Mesothelial cell of epicardium (in vitro differentiated cells): ENCODE measurements at regions not wholly inside any gene's neighbourhood (a gene's known extent, or its start where the extent isn't known, plus 50 kb on each side); places are given as distances from the start of the nearest gene placed in this dataset.

Experiments
- DNase-seq, 2 experiments: peaks; one replicate each; pipeline ENCODE4 v3.0.0; 2021; ENCODE audit warnings: low spot score in 2 of 2; ENCODE audit not compliant: unreplicated experiment in 2 of 2
- H3K27ac Mint-ChIP-seq: 2 replicates; pipeline ENCODE4 v1.8.0; 2021; ENCODE audit warnings: mixed read lengths
- H3K27me3 Mint-ChIP-seq: 2 replicates; pipeline ENCODE4 v1.8.0; 2021; ENCODE audit warnings: low read depth, mixed read lengths
- H3K36me3 Mint-ChIP-seq: 2 replicates; pipeline ENCODE4 v1.8.0; 2021; ENCODE audit warnings: mixed read lengths
- H3K4me1 Mint-ChIP-seq: 2 replicates; pipeline ENCODE4 v1.8.0; 2021; ENCODE audit warnings: mixed read lengths
- H3K4me3 Mint-ChIP-seq: 2 replicates; pipeline ENCODE4 v1.8.0; 2021; ENCODE audit warnings: mild to moderate bottlenecking, moderate library complexity, mixed read lengths
- H3K9me3 Mint-ChIP-seq: 2 replicates; pipeline ENCODE4 v1.8.0; 2021; ENCODE audit warnings: mixed read lengths
- TF ChIP-seq, protein P1 (sequence below): fragments of 200-600 bp; sonication (generic); IDR thresholded peaks from one replicate; pipeline ENCODE4 v1.5.0; 2021; ENCODE audit warnings: antibody characterized with exemption; ENCODE audit not compliant: unreplicated experiment

DNA sequence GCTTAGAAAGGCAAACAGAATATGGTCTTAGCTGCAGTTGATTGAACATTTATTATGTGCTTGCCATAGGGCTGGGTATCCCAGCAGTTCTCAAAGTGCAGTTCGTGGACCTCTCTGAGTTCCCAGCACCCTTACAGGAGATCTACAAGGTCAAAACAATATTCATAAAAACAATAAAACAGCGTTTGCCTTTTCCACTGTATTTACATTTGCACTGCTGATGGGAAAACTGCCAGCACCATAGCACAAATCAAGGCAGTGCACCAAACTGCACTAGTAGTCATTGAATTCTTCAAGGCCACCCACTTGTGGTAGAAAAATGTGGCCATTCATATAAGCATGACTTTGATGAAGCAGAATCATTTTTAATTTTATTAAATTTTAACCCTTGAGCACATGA is 128.1 kb downstream of the CCDC34 start:
- H3K4me1 Mint-ChIP-seq = peaks cover 25% of the 10 kb centered on the region
- no peak overlapping the region for H3K4me3 Mint-ChIP-seq
- H3K27ac Mint-ChIP-seq = no peak overlapping the region
- no peaks in the 10 kb centered on the region for H3K36me3 Mint-ChIP-seq
- H3K9me3 Mint-ChIP-seq = no peaks in the 10 kb centered on the region
- DNase-seq = no peak
- TF ChIP-seq, protein P1, sequence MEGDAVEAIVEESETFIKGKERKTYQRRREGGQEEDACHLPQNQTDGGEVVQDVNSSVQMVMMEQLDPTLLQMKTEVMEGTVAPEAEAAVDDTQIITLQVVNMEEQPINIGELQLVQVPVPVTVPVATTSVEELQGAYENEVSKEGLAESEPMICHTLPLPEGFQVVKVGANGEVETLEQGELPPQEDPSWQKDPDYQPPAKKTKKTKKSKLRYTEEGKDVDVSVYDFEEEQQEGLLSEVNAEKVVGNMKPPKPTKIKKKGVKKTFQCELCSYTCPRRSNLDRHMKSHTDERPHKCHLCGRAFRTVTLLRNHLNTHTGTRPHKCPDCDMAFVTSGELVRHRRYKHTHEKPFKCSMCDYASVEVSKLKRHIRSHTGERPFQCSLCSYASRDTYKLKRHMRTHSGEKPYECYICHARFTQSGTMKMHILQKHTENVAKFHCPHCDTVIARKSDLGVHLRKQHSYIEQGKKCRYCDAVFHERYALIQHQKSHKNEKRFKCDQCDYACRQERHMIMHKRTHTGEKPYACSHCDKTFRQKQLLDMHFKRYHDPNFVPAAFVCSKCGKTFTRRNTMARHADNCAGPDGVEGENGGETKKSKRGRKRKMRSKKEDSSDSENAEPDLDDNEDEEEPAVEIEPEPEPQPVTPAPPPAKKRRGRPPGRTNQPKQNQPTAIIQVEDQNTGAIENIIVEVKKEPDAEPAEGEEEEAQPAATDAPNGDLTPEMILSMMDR = no peak
- H3K27me3 Mint-ChIP-seq = no peaks in the 10 kb centered on the region

DNA sequence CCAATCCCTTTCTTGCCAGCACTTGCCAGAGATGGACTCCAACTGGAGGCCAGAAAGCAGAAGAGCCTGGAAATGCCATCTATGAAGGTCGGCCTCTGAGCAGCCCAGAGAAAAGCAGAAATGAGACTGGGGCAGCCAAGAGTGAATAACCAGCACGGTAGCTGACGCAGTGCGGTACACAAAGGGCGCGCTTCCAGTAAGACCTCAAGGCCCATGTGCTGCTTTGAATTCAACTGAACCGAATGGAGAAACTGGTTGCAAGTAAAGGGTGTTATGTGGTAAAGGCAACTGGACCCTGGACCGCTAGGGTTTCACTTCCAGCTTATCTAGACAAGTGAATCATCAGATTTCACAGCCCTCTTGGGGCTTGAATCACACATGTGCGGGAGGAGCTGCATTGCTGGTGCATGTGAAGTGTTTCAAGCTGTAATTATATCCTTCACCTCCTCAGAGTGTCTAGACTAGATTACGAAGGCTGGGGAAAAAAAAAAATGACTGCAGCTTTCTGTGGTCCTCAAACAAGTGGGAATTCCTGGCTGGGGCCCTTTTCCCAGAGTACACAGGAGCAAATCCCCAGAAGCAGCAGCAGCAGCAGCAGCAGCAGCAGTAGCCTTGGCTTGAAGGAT is 128.9 kb downstream of the CCDC34 start:
- H3K4me1 Mint-ChIP-seq = peaks cover 32% of the 10 kb centered on the region
- H3K9me3 Mint-ChIP-seq = no peaks in the 10 kb centered on the region
- H3K27ac Mint-ChIP-seq = no peak overlapping the region
- H3K36me3 Mint-ChIP-seq = no peaks in the 10 kb centered on the region
- H3K27me3 Mint-ChIP-seq = no peaks in the 10 kb centered on the region
- DNase-seq = no peak
- H3K4me3 Mint-ChIP-seq = no peak overlapping the region
- TF ChIP-seq, protein P1 = no peak

DNA sequence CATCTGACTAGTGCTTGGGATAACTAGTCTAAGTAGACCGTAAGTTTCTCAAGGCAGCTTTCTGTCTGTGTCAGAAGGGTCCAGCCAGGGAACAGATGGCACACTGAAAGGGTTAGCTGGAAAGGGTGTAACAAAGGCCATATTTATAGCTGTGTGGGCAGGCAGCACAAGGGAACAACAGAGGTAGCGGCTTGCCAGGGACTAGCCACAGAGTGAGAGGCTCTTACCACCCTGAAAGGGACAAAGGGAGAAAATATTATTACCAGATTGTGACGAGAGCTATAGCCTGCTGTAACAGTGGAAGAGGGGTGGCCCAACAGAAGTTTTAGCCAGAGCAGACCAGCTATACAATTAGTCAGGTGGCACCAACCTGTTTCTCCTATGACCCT is 129.4 kb downstream of the CCDC34 start:
- Mint-ChIP-seq H3K27me3 (no peaks in the 10 kb centered on the region), H3K4me1 (peaks cover 35% of the 10 kb centered on the region), H3K36me3 (no peaks in the 10 kb centered on the region), H3K9me3 (no peaks in the 10 kb centered on the region), H3K27ac (no peak overlapping the region), H3K4me3 (no peak overlapping the region)
- no peak for DNase-seq
- TF ChIP-seq, protein P1 = no peak

DNA sequence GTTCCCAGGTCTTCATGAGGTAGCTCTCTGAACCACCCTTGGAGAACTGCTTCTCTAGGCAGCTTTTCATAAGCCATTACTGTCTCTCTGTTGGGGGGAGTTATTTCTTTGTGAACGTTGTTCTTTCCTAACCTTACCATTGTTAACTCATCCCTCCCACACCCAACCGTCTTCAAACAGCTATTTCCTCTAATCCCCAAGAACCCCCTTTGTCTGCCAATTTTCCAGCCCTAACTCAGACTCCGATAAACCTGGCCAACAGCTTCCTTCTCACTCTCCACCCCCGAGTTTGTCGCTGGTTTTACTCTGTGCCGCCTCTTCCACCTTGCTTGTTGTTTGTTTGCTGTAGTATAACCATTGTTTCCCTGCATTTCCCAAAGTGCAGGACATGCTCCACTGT is 131.5 kb downstream of the CCDC34 start:
- Mint-ChIP-seq H3K4me1 (peaks cover 45% of the 10 kb centered on the region), H3K4me3 (no peak overlapping the region), H3K36me3 (no peaks in the 10 kb centered on the region), H3K9me3 (peaks cover 1% of the 10 kb centered on the region), H3K27me3 (no peaks in the 10 kb centered on the region), H3K27ac (no peak overlapping the region)
- TF ChIP-seq, protein P1 = no peak
- DNase-seq = no peak

DNA sequence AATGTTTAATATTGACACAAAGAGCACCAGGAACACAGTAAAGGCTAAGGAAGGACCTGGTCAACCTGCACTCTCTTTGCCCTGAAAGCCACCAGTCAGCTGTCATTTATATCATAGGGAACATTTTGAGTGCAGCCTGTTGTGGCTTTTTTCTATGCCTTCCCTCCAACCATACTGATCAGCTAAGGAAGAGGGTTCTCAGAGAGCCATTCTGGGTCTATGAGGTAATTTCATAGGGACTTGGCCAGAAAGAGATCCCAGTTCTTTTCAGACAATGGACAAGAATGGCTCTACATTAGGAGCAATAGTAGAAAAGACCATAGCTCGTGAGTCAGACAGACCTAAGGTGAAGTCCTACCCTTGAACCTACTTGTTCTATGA is 132.8 kb downstream of the CCDC34 start:
- no peaks in the 10 kb centered on the region for H3K27me3 Mint-ChIP-seq
- TF ChIP-seq, protein P1 = no peak
- no peaks in the 10 kb centered on the region for H3K36me3 Mint-ChIP-seq

More for the DNA sequence above, 132.8 kb downstream of the CCDC34 start:
- peaks cover 45% of the 10 kb centered on the region for H3K4me1 Mint-ChIP-seq
- no peak overlapping the region for H3K27ac Mint-ChIP-seq
- peaks cover 9% of the 10 kb centered on the region for H3K9me3 Mint-ChIP-seq
- no peak for DNase-seq
- no peak overlapping the region for H3K4me3 Mint-ChIP-seq
